ENCODE measurements at regions not wholly inside any gene's neighbourhood (a gene's known extent, or its start where the extent isn't known, plus 50 kb on each side); places are given as distances from the start of the nearest gene placed in this dataset.

DNA sequence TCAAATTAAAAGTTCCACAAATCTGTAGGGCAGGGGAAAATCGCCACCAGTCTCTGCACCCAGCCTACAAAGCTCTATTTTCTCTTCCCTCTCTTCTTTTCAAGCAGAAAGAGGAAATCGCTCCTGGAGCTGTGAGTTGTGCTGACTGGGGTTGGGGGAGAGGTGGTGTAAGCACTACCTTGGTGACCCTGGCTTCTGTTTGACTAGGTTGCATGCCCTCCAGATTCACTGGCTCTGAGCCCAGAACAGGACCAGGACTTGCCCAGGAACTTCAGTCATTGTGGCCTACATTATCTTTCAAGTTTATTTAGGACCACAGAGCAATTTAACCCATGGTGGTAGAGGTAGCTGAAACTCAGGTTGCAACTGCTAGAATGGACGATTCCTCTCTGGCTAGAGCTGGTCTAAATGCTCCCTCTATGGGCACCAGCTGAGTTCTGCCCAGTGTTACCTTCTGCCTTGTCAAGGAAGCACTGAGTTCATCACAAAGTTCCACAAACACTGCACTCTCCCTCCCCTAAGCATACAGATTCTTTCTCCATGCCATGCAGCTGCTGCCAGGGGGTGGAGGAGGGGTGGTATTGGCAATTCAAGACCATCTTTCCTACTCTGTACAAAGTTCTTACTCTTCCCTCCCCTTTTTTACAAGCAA, 122.0 kb upstream of the BMP5 start:
- ATAC-seq: no peak
- 55 to 68% methylated on average over 3 of the region's 3 CpGs for WGBS, 2 donors
- no peak for FAIRE-seq
- Histone ChIP-seq H3K4me3 (no peak overlapping the region), H3K27ac (no peak overlapping the region), H3K36me3 (no peaks in the 10 kb centered on the region), H3K27me3 (no peaks in the 10 kb centered on the region), H3K4me1 (no peaks in the 10 kb centered on the region), H3K9me3 (no peaks in the 10 kb centered on the region)
- no peak for DNase-seq
- intact Hi-C loops (cut with DNase I): no loop called here
- TF ChIP-seq, protein P1, sequence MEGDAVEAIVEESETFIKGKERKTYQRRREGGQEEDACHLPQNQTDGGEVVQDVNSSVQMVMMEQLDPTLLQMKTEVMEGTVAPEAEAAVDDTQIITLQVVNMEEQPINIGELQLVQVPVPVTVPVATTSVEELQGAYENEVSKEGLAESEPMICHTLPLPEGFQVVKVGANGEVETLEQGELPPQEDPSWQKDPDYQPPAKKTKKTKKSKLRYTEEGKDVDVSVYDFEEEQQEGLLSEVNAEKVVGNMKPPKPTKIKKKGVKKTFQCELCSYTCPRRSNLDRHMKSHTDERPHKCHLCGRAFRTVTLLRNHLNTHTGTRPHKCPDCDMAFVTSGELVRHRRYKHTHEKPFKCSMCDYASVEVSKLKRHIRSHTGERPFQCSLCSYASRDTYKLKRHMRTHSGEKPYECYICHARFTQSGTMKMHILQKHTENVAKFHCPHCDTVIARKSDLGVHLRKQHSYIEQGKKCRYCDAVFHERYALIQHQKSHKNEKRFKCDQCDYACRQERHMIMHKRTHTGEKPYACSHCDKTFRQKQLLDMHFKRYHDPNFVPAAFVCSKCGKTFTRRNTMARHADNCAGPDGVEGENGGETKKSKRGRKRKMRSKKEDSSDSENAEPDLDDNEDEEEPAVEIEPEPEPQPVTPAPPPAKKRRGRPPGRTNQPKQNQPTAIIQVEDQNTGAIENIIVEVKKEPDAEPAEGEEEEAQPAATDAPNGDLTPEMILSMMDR (IDR thresholded peaks at IDR 0.05): no peak

DNA sequence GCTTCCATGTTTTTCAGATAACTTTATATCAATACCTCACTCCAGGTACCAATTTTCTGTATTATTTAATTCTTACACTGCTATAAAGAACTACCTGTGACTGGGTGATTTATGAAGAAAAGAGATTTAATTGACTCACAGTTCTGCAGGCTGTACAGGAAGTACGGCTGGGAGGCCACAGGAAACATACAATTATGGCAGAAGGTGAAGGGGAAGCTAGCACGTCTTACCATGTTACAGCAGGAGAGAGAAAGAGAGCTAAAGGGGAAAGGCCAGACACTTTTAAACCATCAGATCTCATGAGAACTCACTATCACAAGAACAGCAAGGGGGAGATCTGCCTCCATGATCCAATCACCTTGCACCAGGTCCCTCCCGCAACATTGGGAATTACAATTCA, 119.1 kb upstream of the BMP5 start:
- no peak overlapping the region for H3K4me3 ChIP-seq
- no peak overlapping the region for H3K27ac ChIP-seq
- TF ChIP-seq, protein P1 (IDR thresholded peaks at IDR 0.05): no peak
- no peaks in the 10 kb centered on the region for H3K4me1 ChIP-seq
- no peaks in the 10 kb centered on the region for H3K36me3 ChIP-seq
- no peaks in the 10 kb centered on the region for H3K9me3 ChIP-seq
- H3K27me3 ChIP-seq: no peaks in the 10 kb centered on the region
- FAIRE-seq (no peak), ATAC-seq (no peak), DNase-seq (no peak)
- WGBS, 2 donors: 73 to 85% methylated on average over 3 of the region's 3 CpGs
- intact Hi-C loops (cut with DNase I): no loop called here

DNA sequence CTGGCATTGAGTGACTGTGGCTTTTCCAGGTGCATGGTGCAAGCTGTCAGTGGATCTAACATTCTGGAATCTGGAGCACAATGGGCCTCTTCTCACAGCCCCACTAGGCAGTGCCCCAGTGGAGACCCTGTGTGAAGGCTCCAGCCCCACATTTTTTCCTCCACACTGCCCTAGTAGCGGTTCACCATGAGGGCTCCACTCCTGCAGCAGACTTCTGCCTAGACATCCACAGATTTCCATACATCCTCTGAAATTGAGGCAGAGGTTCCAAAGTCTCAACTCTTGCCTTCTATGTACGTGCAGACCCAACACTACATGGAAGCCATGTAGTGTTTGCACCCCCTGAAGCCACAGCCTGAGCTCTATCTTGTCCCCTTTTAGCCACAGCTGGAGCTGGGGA, 118.0 kb upstream of the BMP5 start:
- Histone ChIP-seq H3K36me3 (no peaks in the 10 kb centered on the region), H3K27me3 (no peaks in the 10 kb centered on the region), H3K4me1 (no peaks in the 10 kb centered on the region), H3K4me3 (no peak overlapping the region), H3K9me3 (no peaks in the 10 kb centered on the region), H3K27ac (no peak overlapping the region)
- intact Hi-C loops (cut with DNase I): no loop called here
- DNase-seq (no peak), FAIRE-seq (no peak), ATAC-seq (no peak)
- WGBS, 2 donors: 64 to 82% methylated on average over 2 of the region's 2 CpGs
- TF ChIP-seq, protein P1 (IDR thresholded peaks at IDR 0.05): no peak

DNA sequence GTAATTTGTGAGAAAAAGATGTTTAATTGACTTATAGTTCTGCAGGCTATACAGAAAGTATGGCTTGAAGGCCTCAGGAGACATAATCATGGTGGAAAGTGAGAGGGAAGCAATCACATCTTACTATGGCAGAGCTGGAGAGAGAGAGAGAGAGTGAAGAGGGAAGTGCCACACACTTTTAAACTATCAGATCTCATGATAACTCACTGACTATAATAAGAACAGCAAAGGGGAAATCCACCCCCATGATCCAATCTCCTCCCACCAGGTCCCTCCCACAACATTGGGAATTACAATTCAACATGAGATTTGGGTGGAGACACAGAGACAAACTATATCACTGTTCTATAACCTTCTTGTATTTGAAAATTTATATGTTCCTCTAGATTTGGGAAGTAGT, 117.2 kb upstream of the BMP5 start:
- FAIRE-seq: no peak
- intact Hi-C loops (cut with DNase I): no loop called here
- Histone ChIP-seq H3K9me3 (no peaks in the 10 kb centered on the region), H3K36me3 (no peaks in the 10 kb centered on the region), H3K4me1 (no peaks in the 10 kb centered on the region), H3K4me3 (no peak overlapping the region), H3K27ac (no peak overlapping the region), H3K27me3 (no peaks in the 10 kb centered on the region)
- DNase-seq: no peak
- no peak for ATAC-seq
- TF ChIP-seq, protein P1 (IDR thresholded peaks at IDR 0.05): no peak

DNA sequence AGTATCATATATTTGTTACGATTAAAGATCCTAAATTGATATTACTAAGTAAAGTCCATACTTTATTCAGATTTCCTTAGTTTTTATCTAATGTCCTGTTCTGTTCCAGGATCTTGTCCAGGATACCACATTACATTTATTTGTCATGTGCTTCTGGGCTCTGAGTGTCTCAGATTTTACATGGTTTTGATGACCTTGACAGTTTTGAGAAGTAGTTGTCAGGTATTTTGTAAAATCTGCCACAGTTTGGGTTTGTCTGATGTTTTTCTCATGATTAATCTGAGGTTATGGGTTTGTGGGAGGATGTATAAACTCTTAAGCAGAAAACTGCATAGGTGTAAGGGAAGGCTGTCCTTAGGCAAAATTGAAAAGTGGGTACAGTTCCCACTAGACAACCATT, 109.9 kb upstream of the BMP5 start:
- ATAC-seq (no peak), DNase-seq (no peak), FAIRE-seq (no peak)
- no peak overlapping the region for H3K27ac ChIP-seq
- no peaks in the 10 kb centered on the region for H3K9me3 ChIP-seq
- H3K4me3 ChIP-seq: no peak overlapping the region
- intact Hi-C loops (cut with DNase I): loop anchor here in 1 of 3 donors (10.0 kb wide), 1 partner anchor 309 kb away; no protein-coding TSS in a partner anchor
- TF ChIP-seq, protein P1 (IDR thresholded peaks at IDR 0.05): no peak
- WGBS, 2 donors: 84 to 88% methylated on average over 1 of the region's 1 CpG
- H3K4me1 ChIP-seq: no peaks in the 10 kb centered on the region
- H3K27me3 ChIP-seq: no peaks in the 10 kb centered on the region
- no peaks in the 10 kb centered on the region for H3K36me3 ChIP-seq

Measured in pancreas (tissue), 10 donors.